Endothelial cell of umbilical vein (primary cell): ENCODE measurements at regions not wholly inside any gene's neighbourhood (a gene's known extent, or its start where the extent isn't known, plus 50 kb on each side); places are given as distances from the start of the nearest gene placed in this dataset.

ENCODE experiments used
- CTCF ChIP-seq, 2 donors: IDR thresholded peaks; 1 replicate in 1 of 2; 2 replicates in 1 of 2; pipeline ENCODE4 v1.5.1; 2011; ENCODE audit warnings: low read length in 2 of 2, mild to moderate bottlenecking in 2 of 2, moderate library complexity in 2 of 2, control low read depth in 1 of 2, inconsistent platforms in 1 of 2, low read depth in 1 of 2; ENCODE audit not compliant: insufficient read depth in 1 of 2; ENCODE audit errors: extremely low read depth in 1 of 2
- MAX ChIP-seq: IDR thresholded peaks from 2 replicates; pipeline ENCODE4 v1.6.1; 2011; ENCODE audit not compliant: insufficient read depth, insufficient read length

GRCh38 chr6:21531393-21531792, 62.2 kb upstream of the SOX4 start:
- TF ChIP-seq CTCF (IDR thresholded peaks at IDR 0.05; ENCODE audit: extremely low read depth in 1 of 2, insufficient read depth in 1 of 2, low read depth in 1 of 2, low read length in 2 of 2) (no peak), MAX (no peak)
